Calu3 (cell line): ENCODE measurements at regions not wholly inside any gene's neighbourhood (a gene's known extent, or its start where the extent isn't known, plus 50 kb on each side); places are given as distances from the start of the nearest gene placed in this dataset.

Experiments
- BruUV-seq: library from RNA; stranded (reverse); fragments of 400-500 nt; replicated peaks from 2 replicates; lab custom pipeline; 2021; lab: Mats Ljungman, UMichigan
- CTCF ChIA-PET: fragments of 300-600 bp; sonication (Branson Sonifier 250); formaldehyde crosslinking; loops from one replicate; lab custom pipeline; 2022; ENCODE audit warnings: antibody characterized with exemption; lab: Charles Lee
- DNase-seq: peaks from one replicate; pipeline ENCODE4 v3.0.0; 2022
- H3K27ac Mint-ChIP-seq: one replicate; pipeline ENCODE4 v1.8.0; 2022; ENCODE audit warnings: mixed read lengths; ENCODE audit not compliant: unreplicated experiment
- H3K27me3 Mint-ChIP-seq: one replicate; pipeline ENCODE4 v1.8.0; 2022; ENCODE audit warnings: mixed read lengths; ENCODE audit not compliant: unreplicated experiment
- H3K36me3 Mint-ChIP-seq: one replicate; pipeline ENCODE4 v1.8.0; 2022; ENCODE audit warnings: mild to moderate bottlenecking, moderate library complexity, mixed read lengths; ENCODE audit not compliant: insufficient read depth, unreplicated experiment
- H3K4me1 Mint-ChIP-seq: one replicate; pipeline ENCODE4 v1.8.0; 2022; ENCODE audit warnings: mild to moderate bottlenecking, low read depth, mixed read lengths; ENCODE audit not compliant: unreplicated experiment
- H3K4me3 Mint-ChIP-seq: one replicate; pipeline ENCODE4 v1.8.0; 2022; ENCODE audit warnings: mild to moderate bottlenecking, low read depth, moderate library complexity, mixed read lengths; ENCODE audit not compliant: unreplicated experiment
- H3K9me3 Mint-ChIP-seq: one replicate; pipeline ENCODE4 v1.8.0; 2022; ENCODE audit warnings: low read depth, mixed read lengths; ENCODE audit not compliant: unreplicated experiment
- intact Hi-C: fragments of 100-400 bp; cut with micrococcal nuclease; formaldehyde crosslinking; loops from one replicate; pipeline ENCODE4 v1.10.0; 2022; ENCODE audit not compliant: unreplicated experiment
- TF ChIP-seq, protein P1 (sequence below): fragments of 200-600 bp; IDR thresholded peaks from one replicate; pipeline ENCODE4 v1.8.0; 2022; ENCODE audit warnings: antibody characterized with exemption; ENCODE audit not compliant: unreplicated experiment

DNA sequence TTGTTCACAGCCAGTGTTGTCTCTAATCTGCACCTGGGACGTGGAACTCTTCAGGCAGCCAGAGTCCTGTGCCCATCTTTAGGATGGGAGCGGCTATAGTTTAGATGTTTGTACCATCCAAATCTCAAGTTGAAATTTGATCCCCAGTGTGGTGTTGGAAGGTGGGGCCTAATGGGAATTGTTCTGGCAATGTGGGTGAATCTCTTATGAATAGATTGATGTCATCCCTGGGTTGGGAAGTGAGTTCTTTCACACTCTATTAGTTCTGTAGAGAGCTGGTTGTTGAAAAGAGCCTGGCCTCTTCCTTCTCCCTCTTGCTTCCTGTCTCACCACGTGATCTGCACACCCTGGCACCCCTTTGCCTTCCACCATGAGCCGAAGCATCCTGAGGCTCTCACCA is 300.9 kb downstream of the TXNL1 start:
- Mint-ChIP-seq H3K27me3 (peaks cover 37% of the 10 kb centered on the region), H3K9me3 (peaks cover 8% of the 10 kb centered on the region), H3K36me3 (no peaks in the 10 kb centered on the region), H3K27ac (no peak overlapping the region), H3K4me1 (no peaks in the 10 kb centered on the region), H3K4me3 (no peak overlapping the region)
- CTCF ChIA-PET, result no interaction called here
- DNase-seq, result no peak
- no TSS peak for BruUV-seq
- TF ChIP-seq, protein P1, sequence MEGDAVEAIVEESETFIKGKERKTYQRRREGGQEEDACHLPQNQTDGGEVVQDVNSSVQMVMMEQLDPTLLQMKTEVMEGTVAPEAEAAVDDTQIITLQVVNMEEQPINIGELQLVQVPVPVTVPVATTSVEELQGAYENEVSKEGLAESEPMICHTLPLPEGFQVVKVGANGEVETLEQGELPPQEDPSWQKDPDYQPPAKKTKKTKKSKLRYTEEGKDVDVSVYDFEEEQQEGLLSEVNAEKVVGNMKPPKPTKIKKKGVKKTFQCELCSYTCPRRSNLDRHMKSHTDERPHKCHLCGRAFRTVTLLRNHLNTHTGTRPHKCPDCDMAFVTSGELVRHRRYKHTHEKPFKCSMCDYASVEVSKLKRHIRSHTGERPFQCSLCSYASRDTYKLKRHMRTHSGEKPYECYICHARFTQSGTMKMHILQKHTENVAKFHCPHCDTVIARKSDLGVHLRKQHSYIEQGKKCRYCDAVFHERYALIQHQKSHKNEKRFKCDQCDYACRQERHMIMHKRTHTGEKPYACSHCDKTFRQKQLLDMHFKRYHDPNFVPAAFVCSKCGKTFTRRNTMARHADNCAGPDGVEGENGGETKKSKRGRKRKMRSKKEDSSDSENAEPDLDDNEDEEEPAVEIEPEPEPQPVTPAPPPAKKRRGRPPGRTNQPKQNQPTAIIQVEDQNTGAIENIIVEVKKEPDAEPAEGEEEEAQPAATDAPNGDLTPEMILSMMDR, result no peak
- intact Hi-C loops, result no loop called here

DNA sequence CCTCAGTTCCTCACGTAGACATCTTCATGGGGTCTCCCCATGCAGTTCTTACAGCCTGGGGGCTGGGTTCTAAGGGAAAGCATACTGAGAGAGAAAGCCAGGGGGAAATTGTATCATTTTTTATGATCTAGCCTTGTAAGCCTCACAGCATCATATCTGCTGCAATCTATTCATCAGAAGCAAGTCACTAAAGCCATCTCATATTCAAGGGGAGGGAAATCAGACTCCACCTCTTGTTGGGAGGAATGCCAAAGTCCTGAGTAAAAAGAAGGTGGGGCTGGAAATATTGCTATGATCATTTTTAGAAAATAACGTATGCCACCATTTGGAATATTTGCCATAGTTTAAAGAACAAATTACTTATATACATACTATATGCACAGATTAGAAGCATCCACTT is 304.6 kb downstream of the TXNL1 start:
- DNase-seq, result no peak
- Mint-ChIP-seq H3K9me3 (peaks cover 2% of the 10 kb centered on the region), H3K27me3 (peaks cover 19% of the 10 kb centered on the region), H3K4me1 (no peaks in the 10 kb centered on the region), H3K27ac (no peak overlapping the region), H3K36me3 (no peaks in the 10 kb centered on the region), H3K4me3 (no peak overlapping the region)
- TF ChIP-seq, protein P1, result no peak
- CTCF ChIA-PET, result no interaction called here
- BruUV-seq, result no TSS peak
- intact Hi-C loops, result no loop called here

DNA sequence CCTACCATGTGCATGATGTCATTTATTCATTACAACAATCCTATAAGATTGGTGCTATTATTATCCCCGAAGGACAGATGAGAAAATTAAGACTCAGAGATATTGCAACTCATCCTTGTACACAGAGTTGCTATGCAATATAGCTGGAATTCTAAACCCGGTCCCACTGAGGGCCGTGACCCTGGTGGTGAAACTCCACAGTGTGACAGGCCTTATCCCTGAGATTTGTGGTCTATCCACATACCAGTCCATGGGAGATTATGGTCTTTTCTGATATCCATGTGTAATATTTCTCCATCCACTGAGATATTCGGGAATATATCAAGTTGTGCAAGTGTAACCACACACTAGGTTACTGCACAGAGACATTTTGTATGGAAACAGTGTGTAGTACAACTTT is 305.2 kb downstream of the TXNL1 start:
- CTCF ChIA-PET, result no interaction called here
- intact Hi-C loops, result no loop called here
- H3K27me3 Mint-ChIP-seq, result peaks cover 20% of the 10 kb centered on the region
- H3K4me1 Mint-ChIP-seq, result no peaks in the 10 kb centered on the region
- no peaks in the 10 kb centered on the region for H3K9me3 Mint-ChIP-seq
- H3K4me3 Mint-ChIP-seq, result no peak overlapping the region
- no TSS peak for BruUV-seq
- H3K36me3 Mint-ChIP-seq, result no peaks in the 10 kb centered on the region
- TF ChIP-seq, protein P1, result no peak
- DNase-seq, result no peak
- H3K27ac Mint-ChIP-seq, result no peak overlapping the region

DNA sequence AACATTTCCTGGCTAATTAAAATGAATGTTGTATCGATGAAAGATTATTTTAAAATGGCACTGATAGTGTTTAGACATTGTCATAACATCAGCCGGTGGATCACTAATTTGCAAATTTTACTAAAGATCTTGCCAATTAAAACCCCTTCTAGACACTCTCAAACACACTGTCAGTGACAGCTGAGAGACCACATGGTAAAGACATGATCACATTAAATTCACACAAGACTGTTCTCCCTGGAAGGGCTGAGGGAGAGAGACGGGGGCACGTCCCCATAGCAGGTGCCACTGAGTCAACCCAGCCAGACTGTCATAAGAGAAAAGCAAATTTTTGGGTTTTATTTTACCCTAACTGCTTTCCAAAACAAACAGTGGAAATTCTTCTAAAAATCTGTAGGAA is 306.0 kb downstream of the TXNL1 start:
- no TSS peak for BruUV-seq
- Mint-ChIP-seq H3K4me3 (no peak overlapping the region), H3K27ac (no peak overlapping the region), H3K9me3 (no peaks in the 10 kb centered on the region), H3K27me3 (peaks cover 28% of the 10 kb centered on the region), H3K4me1 (no peaks in the 10 kb centered on the region), H3K36me3 (no peaks in the 10 kb centered on the region)
- DNase-seq, result no peak
- TF ChIP-seq, protein P1, result no peak
- intact Hi-C loops, result no loop called here
- CTCF ChIA-PET, result no interaction called here
